ENCODE measurements at regions not wholly inside any gene's neighbourhood (a gene's known extent, or its start where the extent isn't known, plus 50 kb on each side); places are given as distances from the start of the nearest gene placed in this dataset.

GRCh38 chr2:184498936-184499335 is 99.4 kb upstream of the ZNF804A start:
- no peak for DNase-seq

- DNase-seq = no peak
Measured at GRCh38 chr2:184504252-184504651, 94.1 kb upstream of the ZNF804A start.

DNA sequence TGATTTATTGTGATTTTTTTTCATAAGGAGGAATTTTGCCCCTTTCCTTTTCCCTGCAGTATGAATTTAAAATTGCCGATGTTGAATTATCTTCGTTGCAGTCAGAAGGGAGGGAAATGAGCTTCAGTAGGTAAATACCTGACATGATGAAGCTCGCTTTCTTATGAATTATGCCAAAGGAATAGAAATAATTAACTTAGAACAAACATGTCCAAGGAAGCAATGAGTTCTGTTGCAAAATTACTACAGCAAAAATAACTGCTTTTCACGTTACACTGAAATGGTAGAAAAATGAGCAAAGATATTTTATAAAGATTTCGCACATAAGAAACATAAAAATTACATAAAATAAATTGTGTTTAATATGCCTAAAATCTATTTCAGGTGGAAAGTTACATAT is 91.1 kb upstream of the ZNF804A start:
- DNase-seq = no peak

- DNase-seq = no peak
Measured at GRCh38 chr2:184517402-184517801, 80.9 kb upstream of the ZNF804A start.

GRCh38 chr2:184520441-184520840 is 77.9 kb upstream of the ZNF804A start:
- DNase-seq = no peak

GRCh38 chr2:184523732-184524131 is 74.6 kb upstream of the ZNF804A start:
- no peak for DNase-seq

DNA sequence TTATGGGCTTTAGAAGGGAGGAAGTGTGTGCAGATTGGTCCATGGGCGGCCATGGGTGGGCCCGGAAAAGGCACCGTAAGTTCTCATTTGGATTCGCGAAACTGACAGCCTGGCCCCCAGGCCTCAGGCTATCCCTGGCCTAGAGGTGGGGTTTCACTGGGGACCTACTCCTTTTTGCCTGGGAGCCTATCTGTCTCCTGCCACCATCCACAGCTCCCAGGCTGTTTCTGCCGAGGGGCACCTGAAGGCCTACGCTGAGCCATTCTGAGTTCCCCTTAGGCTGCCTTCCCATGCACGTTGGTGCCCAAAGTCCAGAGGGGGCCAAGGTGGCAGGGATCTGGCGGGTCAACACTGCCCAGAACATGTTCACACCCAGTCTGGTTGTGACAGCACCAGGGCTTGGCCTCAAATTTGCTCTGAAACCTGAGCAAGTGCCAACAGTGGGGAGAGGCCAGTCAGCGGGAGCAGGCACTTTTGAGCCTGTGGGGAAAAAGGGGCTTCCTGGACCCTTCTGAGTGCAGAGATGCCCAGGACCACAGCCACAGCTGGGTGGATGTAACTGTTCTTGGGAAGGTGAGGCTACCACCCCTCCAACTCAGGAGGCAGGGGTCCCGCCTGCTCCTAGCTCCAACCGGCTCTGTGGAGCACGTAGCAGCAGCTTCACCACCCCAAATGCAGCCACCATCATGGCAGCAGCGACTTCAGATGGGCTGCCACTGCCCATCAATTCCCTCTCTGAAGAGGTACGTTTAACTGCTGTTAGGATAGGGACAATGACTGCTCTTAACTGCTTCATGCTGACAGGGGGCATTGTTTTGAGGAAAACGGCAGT is 73.6 kb upstream of the ZNF804A start:
- no peak for DNase-seq

DNA sequence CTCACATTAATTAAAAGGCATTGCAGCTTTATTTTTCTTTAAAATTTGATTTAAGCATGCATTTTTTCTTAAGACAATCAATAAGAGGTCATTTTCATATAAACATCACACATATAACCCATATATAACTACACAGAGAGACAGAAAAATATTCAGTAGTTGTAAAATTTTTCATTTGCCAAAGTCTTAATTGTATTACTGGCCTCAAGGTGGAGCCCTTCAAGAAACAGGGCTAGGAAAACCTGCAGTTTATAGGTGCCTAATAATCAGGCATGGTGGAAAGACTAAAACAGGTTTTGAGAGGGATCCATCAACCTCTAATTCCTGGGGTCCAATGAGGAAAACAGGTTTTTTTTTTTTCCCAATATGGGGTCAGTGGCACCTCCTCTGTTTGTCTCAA is 71.3 kb upstream of the ZNF804A start:
- DNase-seq = no peak

DNA sequence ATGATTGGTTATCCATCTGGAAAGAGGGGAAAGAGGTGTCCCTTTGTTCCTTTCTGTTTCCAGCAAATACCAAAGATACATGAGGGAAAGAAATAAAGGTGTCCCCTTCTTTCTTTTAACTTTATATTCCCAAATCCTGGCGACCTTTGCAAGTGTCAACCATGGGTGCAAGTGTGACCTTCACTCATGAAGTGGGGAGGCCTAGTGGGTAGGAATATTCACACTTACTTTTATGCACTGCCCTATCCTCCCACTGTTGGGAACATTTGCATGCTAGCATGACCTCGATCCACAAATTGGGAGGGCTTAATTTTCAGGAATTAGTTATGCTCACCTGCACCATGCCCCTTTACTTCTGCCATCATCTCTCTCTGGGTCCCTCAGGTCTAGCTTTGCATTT is 70.2 kb upstream of the ZNF804A start:
- no peak for DNase-seq

DNA sequence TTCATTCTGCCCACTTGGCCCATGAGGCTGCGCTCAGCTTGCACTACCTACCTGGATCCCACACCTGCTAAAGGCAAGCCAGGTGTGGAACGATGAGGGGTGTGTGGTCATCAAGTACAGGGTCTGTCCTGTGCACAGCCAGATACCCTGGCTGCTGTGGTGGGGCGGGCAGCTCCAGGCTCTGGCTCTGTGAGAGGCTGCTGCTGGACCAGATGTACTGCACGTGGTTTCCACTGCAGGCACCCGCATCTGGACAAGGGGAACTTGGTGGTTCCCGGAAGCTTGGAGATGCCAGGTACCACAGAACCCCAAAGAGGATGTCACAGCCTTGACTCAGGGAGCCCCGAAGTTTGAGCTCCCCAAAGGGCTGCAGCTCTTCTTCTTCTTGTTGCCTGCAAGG is 68.1 kb upstream of the ZNF804A start:
- DNase-seq = no peak

- DNase-seq = no peak
Measured at GRCh38 chr2:184530959-184531358, 67.4 kb upstream of the ZNF804A start.

- no peak for DNase-seq
Measured at GRCh38 chr2:184532551-184532950, 65.8 kb upstream of the ZNF804A start.

DNA sequence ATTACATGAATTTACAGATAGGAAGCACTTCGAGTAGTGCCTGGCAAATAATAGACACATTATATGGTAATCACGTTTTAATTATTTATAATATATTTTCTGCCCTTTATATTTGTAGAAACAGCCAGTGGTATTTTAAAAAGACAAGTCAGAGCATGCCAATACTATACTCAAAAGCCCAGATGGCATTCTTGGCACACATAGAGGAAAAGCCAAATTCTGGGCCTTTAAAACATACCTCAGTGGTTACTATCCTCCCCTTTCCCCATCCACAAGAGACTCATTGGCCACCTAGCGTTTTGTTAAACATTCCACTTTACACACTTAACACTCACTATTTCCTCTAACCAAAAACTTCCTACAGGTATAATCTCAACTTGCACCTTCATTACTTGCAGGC is 63.3 kb upstream of the ZNF804A start:
- DNase-seq = no peak

GRCh38 chr2:184540246-184540789 is 58.0 kb upstream of the ZNF804A start:
- DNase-seq = no peak

GRCh38 chr2:184541591-184541990 is 56.7 kb upstream of the ZNF804A start:
- DNase-seq = no peak

- no peak for DNase-seq
Measured at GRCh38 chr2:184543832-184544231, 54.5 kb upstream of the ZNF804A start.
